IgD-negative memory B cell (primary cell): ENCODE measurements at regions not wholly inside any gene's neighbourhood (a gene's known extent, or its start where the extent isn't known, plus 50 kb on each side); places are given as distances from the start of the nearest gene placed in this dataset.

Experiments
- H3K27ac Mint-ChIP-seq, 3 donors: one replicate each; pipeline ENCODE4 v1.8.0; 2020 to 2022; ENCODE audit warnings: mild to moderate bottlenecking in 3 of 3, mixed read lengths in 3 of 3, moderate library complexity in 1 of 3
- H3K27me3 Mint-ChIP-seq: one replicate; pipeline ENCODE4 v1.8.0; 2021; ENCODE audit warnings: mixed read lengths
- H3K36me3 Mint-ChIP-seq: one replicate; pipeline ENCODE4 v1.8.0; 2020; ENCODE audit warnings: mild to moderate bottlenecking, mixed read lengths
- H3K4me1 Mint-ChIP-seq, 3 donors: one replicate each; pipeline ENCODE4 v1.8.0; 2020 to 2022; ENCODE audit warnings: mixed read lengths in 3 of 3, mild to moderate bottlenecking in 1 of 3
- H3K4me3 Mint-ChIP-seq, 4 donors: one replicate each; pipeline ENCODE4 v1.8.0; 2020 to 2022; ENCODE audit warnings: mild to moderate bottlenecking in 4 of 4, mixed read lengths in 4 of 4, moderate library complexity in 3 of 4
- H3K9me3 Mint-ChIP-seq, 3 donors: one replicate each; pipeline ENCODE4 v1.8.0; 2020 to 2021; ENCODE audit warnings: mixed read lengths in 3 of 3, mild to moderate bottlenecking in 1 of 3

- H3K4me3 Mint-ChIP-seq = no peak overlapping the region
- peaks cover 8 to 12% (median 10%) of the 10 kb centered on the region in 3 donors for H3K9me3 Mint-ChIP-seq
- H3K27me3 Mint-ChIP-seq = no peaks in the 10 kb centered on the region
- H3K4me1 Mint-ChIP-seq = no peaks in the 10 kb centered on the region
- peaks cover 2% of the 10 kb centered on the region for H3K36me3 Mint-ChIP-seq
- H3K27ac Mint-ChIP-seq = no peak overlapping the region
Measured at GRCh38 chr5:3957658-3958057, 362.0 kb downstream of the IRX1 start.

DNA sequence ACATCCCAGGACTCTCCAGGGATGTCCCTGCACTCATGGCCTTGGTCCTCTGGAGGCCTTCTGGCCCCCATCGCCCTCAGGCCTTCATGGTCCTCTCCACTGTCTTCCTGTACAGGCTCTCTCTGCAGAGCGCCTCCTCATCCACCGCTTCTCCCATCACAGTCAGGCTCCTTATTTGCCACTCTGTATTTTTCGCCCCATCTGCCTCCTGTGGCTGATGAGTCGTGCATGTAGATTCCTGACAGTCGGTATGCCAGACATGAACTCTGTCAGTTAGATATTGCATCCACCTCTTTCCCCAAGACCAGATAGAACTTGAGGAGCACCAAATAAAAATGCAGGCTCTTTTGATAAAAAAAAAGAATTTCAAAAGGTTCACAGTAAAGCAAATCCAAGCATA is 362.8 kb downstream of the IRX1 start:
- Mint-ChIP-seq H3K27me3 (no peaks in the 10 kb centered on the region), H3K27ac (no peak overlapping the region)

DNA sequence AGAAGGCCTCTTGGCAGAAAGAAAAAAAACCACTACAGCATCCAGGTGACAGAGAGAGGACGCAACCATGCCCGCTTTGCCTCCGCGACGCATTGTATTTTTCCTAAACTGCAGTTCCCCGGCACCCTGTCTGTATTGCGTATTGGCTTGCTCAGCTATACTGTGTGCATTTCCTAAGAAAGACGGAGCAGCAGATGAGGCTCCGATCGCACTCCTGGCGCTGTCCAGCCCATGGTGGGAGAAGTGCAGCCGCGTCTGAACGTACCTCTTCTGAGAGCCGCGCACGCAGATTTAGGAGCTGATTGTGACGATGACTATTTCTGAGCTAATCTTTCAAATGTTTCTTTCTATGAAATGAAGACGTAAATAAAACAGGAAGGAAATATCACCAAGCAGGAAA is 366.5 kb downstream of the IRX1 start:
- Mint-ChIP-seq H3K4me3 (no peak overlapping the region), H3K36me3 (peaks cover 2% of the 10 kb centered on the region), H3K4me1 (no peaks in the 10 kb centered on the region), H3K9me3 (peaks cover 6 to 20% (median 8%) of the 10 kb centered on the region in 3 donors), H3K27me3 (no peaks in the 10 kb centered on the region), H3K27ac (no peak overlapping the region)

More for the DNA sequence above, 362.8 kb downstream of the IRX1 start:
- Mint-ChIP-seq H3K4me3 (no peak overlapping the region), H3K9me3 (peaks cover 6 to 14% (median 10%) of the 10 kb centered on the region in 3 donors), H3K36me3 (peaks cover 2% of the 10 kb centered on the region), H3K4me1 (no peaks in the 10 kb centered on the region)

- H3K27me3 Mint-ChIP-seq = no peaks in the 10 kb centered on the region
- H3K27ac Mint-ChIP-seq = no peak overlapping the region
- H3K4me1 Mint-ChIP-seq = no peaks in the 10 kb centered on the region
- H3K9me3 Mint-ChIP-seq = peaks cover 4 to 15% (median 8%) of the 10 kb centered on the region in 3 donors
- no peaks in the 10 kb centered on the region for H3K36me3 Mint-ChIP-seq
- no peak overlapping the region for H3K4me3 Mint-ChIP-seq
Measured at GRCh38 chr5:3963652-3964051, 368.0 kb downstream of the IRX1 start.

DNA sequence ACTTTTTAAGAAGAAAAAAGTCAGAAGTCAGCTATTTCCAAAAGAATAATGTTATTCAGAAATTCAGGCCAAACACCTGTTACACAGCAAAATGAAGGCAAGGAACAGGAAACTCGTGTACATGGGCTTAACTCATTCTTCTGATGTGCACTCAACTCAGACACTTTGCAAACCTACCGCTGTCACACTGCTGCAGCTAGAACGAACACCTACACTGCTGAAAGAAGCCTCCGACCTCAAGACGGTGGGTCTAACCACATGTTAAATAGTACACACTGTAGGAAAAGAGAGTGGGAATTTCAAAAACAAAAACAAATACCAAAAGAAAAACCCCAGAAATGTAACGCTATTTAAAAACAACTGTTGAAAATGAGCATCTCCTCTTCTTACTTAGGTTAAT is 384.5 kb downstream of the IRX1 start:
- Mint-ChIP-seq H3K9me3 (peaks cover 5 to 14% (median 9%) of the 10 kb centered on the region in 3 donors), H3K27me3 (peaks cover 1% of the 10 kb centered on the region), H3K27ac (no peak overlapping the region), H3K4me3 (no peak overlapping the region), H3K4me1 (no peaks in the 10 kb centered on the region), H3K36me3 (no peaks in the 10 kb centered on the region)

GRCh38 chr5:3987867-3988266 is 392.2 kb downstream of the IRX1 start:
- H3K27me3 Mint-ChIP-seq = peaks cover under 1% of the 10 kb centered on the region
- no peak overlapping the region for H3K4me3 Mint-ChIP-seq
- H3K4me1 Mint-ChIP-seq = no peaks in the 10 kb centered on the region
- no peaks in the 10 kb centered on the region for H3K36me3 Mint-ChIP-seq
- H3K27ac Mint-ChIP-seq = no peak overlapping the region
- peaks cover 3 to 12% (median 10%) of the 10 kb centered on the region in 3 donors for H3K9me3 Mint-ChIP-seq

DNA sequence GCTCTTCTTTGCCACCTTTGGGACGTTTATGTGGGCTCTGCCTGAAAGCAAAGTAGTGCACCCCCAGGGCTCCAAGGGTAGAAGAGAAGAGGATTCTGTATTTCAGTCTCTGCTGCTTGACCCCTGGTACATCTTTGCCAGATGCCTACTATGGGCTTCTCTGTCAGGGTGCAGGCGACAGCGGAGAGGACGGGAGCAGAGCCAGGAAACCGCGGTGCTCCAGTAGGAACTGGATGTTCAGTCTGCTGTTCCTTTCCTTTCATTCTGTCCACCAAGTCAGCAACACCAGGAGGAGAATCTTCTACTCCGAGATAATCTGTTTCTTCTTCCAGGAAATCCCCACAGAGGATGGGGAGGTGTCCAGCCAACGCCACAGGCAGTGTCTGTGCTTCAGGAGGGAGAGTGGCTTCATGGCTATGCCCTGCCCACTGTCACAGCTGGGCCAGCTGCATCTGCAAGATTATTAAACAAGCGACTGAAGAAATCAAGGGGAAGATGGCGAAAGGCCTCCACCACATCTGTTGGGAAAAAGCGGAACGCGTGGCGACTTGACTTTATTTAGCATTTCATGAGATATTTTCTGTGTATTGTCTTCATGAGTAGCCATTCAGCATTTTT is 398.3 kb downstream of the IRX1 start:
- no peaks in the 10 kb centered on the region for H3K4me1 Mint-ChIP-seq
- peaks cover 5 to 7% (median 6%) of the 10 kb centered on the region in 3 donors for H3K9me3 Mint-ChIP-seq
- H3K4me3 Mint-ChIP-seq = no peak overlapping the region
- no peak overlapping the region for H3K27ac Mint-ChIP-seq
- no peaks in the 10 kb centered on the region for H3K36me3 Mint-ChIP-seq
- H3K27me3 Mint-ChIP-seq = no peaks in the 10 kb centered on the region

GRCh38 chr5:3994628-3995027 is 399.0 kb downstream of the IRX1 start:
- Mint-ChIP-seq H3K36me3 (no peaks in the 10 kb centered on the region), H3K4me1 (no peaks in the 10 kb centered on the region), H3K4me3 (no peak overlapping the region), H3K27ac (no peak overlapping the region), H3K27me3 (no peaks in the 10 kb centered on the region), H3K9me3 (peaks cover 5 to 10% (median 7%) of the 10 kb centered on the region in 3 donors)

DNA sequence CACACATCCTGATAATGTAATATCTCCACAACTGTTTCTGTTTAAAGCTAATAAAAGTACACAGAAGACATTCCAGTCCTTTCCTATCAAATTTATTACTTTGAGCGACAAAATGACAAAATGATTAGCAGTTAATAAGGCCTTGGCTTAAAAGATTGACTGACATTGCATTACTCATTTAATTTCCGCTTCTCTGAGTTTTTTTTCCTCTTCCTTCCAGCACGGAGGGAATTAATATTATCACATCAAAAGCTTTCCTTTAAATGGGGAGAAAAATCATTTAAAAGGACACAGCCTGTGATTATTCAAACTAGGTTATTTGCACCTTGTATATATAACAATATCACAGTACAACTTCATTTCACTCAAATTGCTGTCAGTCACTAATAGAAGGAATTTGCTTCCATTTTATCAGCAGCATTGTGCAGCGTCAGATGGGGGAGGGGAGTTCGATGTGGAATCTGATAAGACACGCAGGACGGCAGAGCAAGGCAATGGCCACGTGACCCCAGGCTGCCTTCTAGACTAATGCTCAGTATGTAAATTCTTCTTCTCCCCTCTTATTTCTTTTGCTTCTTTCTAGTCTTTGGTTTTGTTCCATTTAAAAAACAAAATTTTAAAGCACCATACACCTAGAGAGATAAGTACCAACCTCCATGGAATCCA is 400.5 kb downstream of the IRX1 start:
- Mint-ChIP-seq H3K27ac (no peak overlapping the region), H3K4me1 (no peaks in the 10 kb centered on the region), H3K36me3 (no peaks in the 10 kb centered on the region), H3K9me3 (peaks cover 5 to 10% (median 6%) of the 10 kb centered on the region in 3 donors), H3K4me3 (no peak overlapping the region), H3K27me3 (no peaks in the 10 kb centered on the region)

DNA sequence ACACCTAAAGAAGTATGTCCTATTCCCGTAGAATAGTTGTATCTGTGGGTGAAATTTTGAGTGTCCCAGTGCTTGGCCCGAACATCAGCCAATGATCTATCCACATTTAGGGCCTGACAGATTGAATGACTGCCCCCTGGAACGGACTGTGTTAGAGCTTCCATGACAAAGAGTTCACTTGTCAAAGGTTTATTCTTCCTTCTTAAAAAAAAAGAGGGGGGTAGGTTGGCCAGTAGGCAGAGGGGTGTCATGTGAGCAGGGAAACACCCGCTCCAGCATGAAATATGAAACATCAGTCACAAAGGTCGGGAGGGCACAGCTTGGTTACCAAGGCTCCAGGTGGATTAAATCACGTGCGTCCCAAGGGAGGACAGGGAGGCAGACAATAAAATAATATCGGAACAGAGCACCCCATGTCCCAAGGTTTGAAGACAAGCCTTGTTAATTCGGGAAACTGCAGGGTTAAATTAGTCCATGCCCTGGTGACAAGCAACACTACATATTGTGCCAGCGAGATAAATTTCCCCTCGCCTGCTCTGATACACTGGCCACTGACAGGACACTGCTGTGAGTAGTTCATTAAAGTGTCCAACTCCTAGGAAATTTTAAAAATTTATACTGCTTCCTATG is 401.2 kb downstream of the IRX1 start:
- no peaks in the 10 kb centered on the region for H3K4me1 Mint-ChIP-seq
- no peak overlapping the region for H3K27ac Mint-ChIP-seq
- H3K36me3 Mint-ChIP-seq = no peaks in the 10 kb centered on the region
- no peak overlapping the region for H3K4me3 Mint-ChIP-seq
- no peaks in the 10 kb centered on the region for H3K27me3 Mint-ChIP-seq
- peaks cover 2 to 4% (median 3%) of the 10 kb centered on the region in 3 donors for H3K9me3 Mint-ChIP-seq

DNA sequence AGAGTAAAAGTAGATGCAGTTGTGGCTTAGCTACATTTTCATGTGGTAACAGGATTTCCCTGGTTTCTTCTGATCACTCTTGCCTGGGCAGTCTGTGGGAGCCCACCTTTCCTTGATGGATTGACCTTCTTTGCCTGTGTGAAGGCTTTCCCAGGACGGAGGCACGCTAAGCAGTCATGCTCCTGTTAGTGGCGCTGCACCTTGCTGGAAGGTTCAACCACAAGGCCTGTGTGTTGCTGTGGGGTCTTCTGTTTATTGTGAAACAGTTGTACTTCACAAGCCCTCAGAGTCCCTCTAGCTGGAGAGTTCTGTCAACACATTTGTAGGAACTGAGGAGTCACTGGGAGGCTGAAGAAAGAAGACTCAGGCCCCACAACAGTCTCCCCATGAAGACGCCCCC is 402.0 kb downstream of the IRX1 start:
- Mint-ChIP-seq H3K27ac (no peak overlapping the region), H3K4me1 (no peaks in the 10 kb centered on the region), H3K9me3 (peaks cover 2 to 4% (median 3%) of the 10 kb centered on the region in 3 donors), H3K27me3 (no peaks in the 10 kb centered on the region), H3K36me3 (no peaks in the 10 kb centered on the region), H3K4me3 (no peak overlapping the region)

GRCh38 chr5:3999929-4000328 is 404.3 kb downstream of the IRX1 start:
- Mint-ChIP-seq H3K4me1 (no peaks in the 10 kb centered on the region), H3K36me3 (no peaks in the 10 kb centered on the region), H3K4me3 (peak overlapping the region in 1 of 4 donors; percentile 63), H3K27ac (no peak overlapping the region), H3K9me3 (peaks cover 2 to 3% (median 3%) of the 10 kb centered on the region in 3 donors), H3K27me3 (no peaks in the 10 kb centered on the region)

GRCh38 chr5:4001004-4001403 is 405.4 kb downstream of the IRX1 start:
- H3K4me3 Mint-ChIP-seq = no peak overlapping the region
- H3K27me3 Mint-ChIP-seq = no peaks in the 10 kb centered on the region
- H3K36me3 Mint-ChIP-seq = no peaks in the 10 kb centered on the region
- no peak overlapping the region for H3K27ac Mint-ChIP-seq
- H3K9me3 Mint-ChIP-seq = peaks cover 0 to 8% (median 3%) of the 10 kb centered on the region in 3 donors
- no peaks in the 10 kb centered on the region for H3K4me1 Mint-ChIP-seq

DNA sequence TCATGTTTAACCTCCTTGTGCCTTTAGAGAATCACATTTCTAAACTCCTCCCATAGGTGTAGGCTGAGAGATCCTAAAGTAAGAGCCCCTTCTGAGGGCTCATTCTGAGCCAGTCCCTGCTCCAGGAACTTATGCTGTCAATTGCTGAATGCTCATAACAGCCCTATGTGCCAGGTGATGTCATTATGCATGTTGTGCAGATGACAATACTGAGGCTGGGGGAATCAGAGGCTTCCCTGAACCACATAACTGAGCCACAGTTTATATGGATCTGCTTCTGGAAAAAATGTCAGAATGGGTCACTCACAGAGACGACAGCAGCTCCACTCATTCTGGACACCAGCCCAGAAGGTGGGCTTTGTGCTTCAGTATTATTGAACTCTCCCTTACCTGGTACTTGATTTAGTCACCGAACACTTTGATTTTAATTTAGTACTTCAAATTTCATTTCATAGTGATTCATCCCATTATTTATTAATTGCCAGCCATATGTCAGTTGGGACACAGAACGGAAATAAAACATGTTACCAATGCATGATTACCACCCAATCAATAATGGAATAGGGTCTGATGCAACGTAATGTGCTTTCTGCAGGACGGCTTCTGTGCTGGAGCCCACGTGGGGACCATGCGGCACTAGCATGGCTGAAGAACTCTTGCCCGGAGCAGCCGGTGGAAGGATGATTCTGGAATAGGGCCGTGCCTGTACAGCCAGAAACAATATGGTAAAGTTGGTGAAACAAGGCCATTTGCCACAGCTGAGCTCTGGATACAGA is 406.3 kb downstream of the IRX1 start:
- Mint-ChIP-seq H3K4me1 (no peaks in the 10 kb centered on the region), H3K4me3 (no peak overlapping the region), H3K27ac (no peak overlapping the region), H3K27me3 (no peaks in the 10 kb centered on the region), H3K36me3 (no peaks in the 10 kb centered on the region), H3K9me3 (peaks cover 0 to 11% (median 5%) of the 10 kb centered on the region in 3 donors)

DNA sequence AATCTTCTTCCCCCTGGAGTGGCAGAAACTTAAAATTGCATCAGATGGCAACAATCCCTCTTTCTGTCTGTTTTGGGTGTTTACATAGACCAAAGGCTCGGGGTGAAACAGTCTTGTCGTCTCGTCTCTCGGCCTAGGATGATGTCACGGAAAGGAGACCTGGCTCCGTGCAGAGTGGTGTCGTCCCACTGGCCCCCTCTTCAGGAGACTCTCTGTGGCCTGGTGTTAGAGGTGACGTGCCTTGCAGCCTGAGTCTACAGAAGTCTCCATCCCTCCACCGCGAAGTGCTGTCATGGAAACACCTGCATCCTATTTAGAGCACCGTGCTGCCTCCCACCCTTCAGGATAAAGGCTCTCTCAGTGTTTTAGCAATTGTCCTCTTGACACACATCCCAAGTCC is 409.7 kb downstream of the IRX1 start:
- H3K36me3 Mint-ChIP-seq = no peaks in the 10 kb centered on the region
- H3K27ac Mint-ChIP-seq = no peak overlapping the region
- H3K4me3 Mint-ChIP-seq = no peak overlapping the region
- no peaks in the 10 kb centered on the region for H3K27me3 Mint-ChIP-seq
- no peaks in the 10 kb centered on the region for H3K4me1 Mint-ChIP-seq
- peaks cover 0 to 8% (median 8%) of the 10 kb centered on the region in 3 donors for H3K9me3 Mint-ChIP-seq
